Adrenal gland (tissue), 5 donors: ENCODE measurements at regions not wholly inside any gene's neighbourhood (a gene's known extent, or its start where the extent isn't known, plus 50 kb on each side); places are given as distances from the start of the nearest gene placed in this dataset.

Source experiments
- CTCF ChIP-seq, 6 experiments: fragments of 450-650 bp in 4 of 6; fragments of 200-600 bp in 2 of 6; sonication (generic) in 1 of 6; IDR thresholded peaks; 1 replicate in 5 of 6; 2 replicates in 1 of 6; pipeline versions ENCODE4 v1.5.1 to v1.8.0; 2016 to 2021; ENCODE audit warnings: antibody characterized with exemption in 6 of 6, mild to moderate bottlenecking in 2 of 6, moderate library complexity in 1 of 6
- POLR2A ChIP-seq, 2 donors: fragments of 450-650 bp; IDR thresholded peaks; one replicate each; pipeline ENCODE4 v1.6.1; 2017; ENCODE audit warnings: antibody characterized with exemption in 2 of 2, mild to moderate bottlenecking in 2 of 2, moderate library complexity in 1 of 2
- donor health status: DM: no; HTN: no; CAD: no.

- TF ChIP-seq CTCF (IDR thresholded peaks at IDR 0.05), result no peak
- no peak for TF ChIP-seq POLR2A (IDR thresholded peaks at IDR 0.05)
Measured at GRCh38 chr1:78745111-78745510, 95.5 kb downstream of the IFI44 start.
